ENCODE measurements at regions not wholly inside any gene's neighbourhood (a gene's known extent, or its start where the extent isn't known, plus 50 kb on each side); places are given as distances from the start of the nearest gene placed in this dataset.

GRCh38 chr5:2183154-2184025, 300.7 kb upstream of the IRX4 start:
- no peak for DNase-seq

DNA sequence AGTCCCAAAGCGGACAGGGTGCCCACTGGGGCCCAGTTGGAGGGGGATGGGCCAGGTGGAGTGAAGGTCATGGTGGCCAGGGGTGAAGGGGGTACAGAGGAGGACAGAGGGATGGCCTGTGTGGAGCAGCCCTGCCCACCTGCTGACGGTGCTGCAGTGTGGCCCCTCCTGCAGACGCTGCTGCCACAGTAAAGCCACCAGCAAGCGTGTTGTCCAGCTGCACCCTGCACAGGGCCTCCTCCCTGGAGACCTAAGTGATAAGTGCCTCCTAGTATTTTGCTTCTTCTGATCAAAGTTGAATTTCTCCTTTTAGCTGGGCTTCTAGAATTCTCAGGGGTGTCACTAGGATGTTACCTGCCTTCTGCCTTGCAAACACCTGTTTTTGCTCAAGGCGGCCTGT, 299.3 kb upstream of the IRX4 start:
- no peak for DNase-seq

GRCh38 chr5:2181557-2181956, 298.8 kb upstream of the IRX4 start:
- DNase-seq: no peak

DNA sequence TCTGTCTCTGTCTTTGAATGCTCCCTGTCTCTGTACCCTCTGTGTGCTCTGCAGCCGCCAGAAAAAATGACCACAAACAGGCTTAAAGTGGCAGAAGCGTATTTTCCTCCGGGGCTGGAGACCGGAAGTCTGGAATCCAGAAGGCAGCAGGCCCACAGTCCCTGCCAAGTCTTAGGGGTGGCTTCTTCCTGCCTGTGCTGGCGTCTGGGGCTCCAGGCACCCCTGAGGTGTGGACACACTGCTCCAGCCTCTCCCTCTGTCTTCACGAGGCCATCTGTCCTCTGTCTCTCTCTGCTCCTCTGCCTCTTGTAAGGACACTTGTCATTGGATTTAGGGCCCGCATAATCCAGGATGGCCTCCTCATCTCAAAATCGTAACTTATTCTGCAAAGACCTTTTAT, 298.4 kb upstream of the IRX4 start:
- DNase-seq: no peak

- no peak for DNase-seq
These were observed 297.7 kb upstream of the IRX4 start for GRCh38 chr5:2180456-2180855.

GRCh38 chr5:2179861-2180260, 297.1 kb upstream of the IRX4 start:
- no peak for DNase-seq

GRCh38 chr5:2178528-2178927, 295.8 kb upstream of the IRX4 start:
- no peak for DNase-seq

GRCh38 chr5:2178071-2178477, 295.3 kb upstream of the IRX4 start:
- no peak for DNase-seq

- DNase-seq: no peak
These were observed 294.5 kb upstream of the IRX4 start for GRCh38 chr5:2177244-2177643.

DNA sequence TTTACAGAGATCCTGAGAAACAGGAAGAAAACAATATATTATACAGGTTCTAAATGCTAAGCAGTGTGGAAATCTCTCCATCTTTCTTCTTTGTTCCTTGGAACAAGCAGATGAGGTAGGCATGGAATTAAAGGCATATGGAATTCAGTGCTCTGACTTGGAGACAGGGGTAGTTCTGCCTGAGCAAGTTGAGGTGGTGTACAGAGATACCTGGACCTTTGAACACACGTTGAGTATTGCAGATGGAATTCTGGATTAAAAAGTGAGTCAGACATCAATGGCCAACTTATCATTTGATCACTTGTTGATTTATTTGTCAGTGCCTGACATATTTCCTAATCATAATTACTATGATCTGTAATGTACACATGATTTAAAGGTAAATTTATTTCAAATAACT, 293.9 kb upstream of the IRX4 start:
- DNase-seq: no peak

GRCh38 chr5:2175842-2176404, 293.2 kb upstream of the IRX4 start:
- DNase-seq: no peak

GRCh38 chr5:2175041-2175440, 292.3 kb upstream of the IRX4 start:
- DNase-seq: no peak

DNA sequence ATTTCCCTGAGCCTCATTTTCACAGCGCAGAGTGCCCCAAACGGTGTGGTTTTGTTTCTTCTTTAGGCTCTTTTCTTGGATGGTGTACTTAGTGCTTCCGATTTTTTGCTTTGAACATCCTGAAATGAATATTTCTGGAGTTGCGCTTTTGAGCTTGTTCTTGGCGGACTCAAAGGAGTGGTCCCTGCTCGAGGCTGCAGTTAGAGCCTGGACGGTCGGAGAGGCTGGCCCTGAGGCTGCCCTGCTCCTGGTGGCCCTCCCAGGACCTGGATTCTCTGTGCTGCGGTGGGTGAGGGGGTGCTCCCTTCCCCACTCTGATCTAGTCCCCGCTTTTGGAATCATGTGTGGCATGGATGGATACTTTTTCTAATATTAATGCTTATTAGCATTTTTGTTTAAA, 291.8 kb upstream of the IRX4 start:
- no peak for DNase-seq

DNA sequence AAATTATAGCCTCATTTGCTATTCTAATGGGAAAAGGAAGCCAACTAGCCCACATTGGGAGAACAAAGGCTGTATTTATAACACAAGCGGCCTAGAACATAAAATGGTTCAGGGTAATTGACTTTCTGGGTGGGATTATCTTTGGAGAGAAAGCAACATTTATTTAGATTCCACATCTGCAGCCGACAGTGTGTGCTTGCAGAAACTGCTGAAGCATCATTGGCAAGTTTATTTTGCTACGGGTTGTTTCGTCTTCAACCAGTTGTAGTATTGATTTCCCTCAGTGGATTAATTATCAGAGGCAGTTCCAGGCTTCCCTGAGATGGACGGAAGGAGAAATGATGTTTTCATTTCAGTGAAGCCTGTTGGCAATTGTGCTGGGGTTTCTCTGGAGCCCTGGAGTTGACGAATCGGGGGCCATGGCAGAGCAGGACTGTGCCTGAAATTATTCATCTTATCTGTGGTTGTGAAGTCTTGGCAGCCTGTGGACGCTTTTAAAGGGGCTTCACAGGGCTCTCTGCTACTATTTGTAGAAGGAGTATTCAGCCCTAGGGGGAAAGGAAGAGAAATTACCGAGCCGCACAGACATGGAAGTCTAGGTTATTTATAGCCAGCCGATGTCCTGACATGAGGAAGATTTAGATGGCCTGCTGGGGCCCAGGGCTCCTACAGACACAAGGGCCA, 290.6 kb upstream of the IRX4 start:
- no peak for DNase-seq

DNA sequence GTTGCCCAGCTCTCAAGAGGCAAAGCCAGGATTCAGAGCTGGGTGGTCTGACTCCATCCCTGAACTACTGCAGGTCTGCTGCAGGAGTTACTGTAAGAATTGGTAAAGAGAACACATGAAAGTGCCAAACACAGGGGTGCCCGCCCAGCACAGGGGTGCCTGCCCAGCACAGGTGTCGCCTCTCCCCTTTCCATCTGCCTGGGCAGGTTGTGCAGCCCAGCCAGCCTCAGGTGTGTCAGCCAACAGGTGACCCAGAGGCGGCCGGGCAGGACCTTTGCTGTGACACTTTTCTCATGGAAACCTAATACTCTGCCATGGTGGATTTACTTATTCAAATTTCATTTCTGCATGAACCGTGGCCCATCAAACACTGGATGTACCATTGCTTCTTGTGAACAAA, 289.7 kb upstream of the IRX4 start:
- no peak for DNase-seq

DNA sequence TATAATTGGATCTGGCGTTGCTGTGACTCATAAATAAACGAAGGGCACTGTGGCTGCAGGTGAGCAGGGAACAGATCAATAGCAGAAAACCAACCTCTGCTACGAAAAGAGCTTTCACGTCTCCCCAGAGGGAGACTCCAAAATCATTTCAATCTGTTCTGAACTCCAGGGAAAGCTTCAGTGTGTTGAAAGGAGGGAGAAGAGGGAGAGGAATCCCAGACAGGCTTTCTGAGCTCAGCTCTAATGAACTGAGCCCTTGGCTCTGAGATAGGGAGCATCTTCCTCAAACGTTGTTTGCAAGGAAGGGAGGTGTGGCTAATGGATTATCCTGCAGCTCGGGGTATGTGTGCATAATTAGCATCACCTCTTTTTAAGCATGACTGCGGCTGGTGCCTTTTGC, 288.0 kb upstream of the IRX4 start:
- DNase-seq: no peak

GRCh38 chr5:2169850-2170760, 287.4 kb upstream of the IRX4 start:
- no peak for DNase-seq

GRCh38 chr5:2169430-2169808, 286.7 kb upstream of the IRX4 start:
- DNase-seq: no peak

GRCh38 chr5:2168601-2169429, 286.1 kb upstream of the IRX4 start:
- peak in 1 of 14 donors; percentile 60 for DNase-seq

- DNase-seq: peak in 1 of 14 donors; percentile 34
These were observed 284.9 kb upstream of the IRX4 start for GRCh38 chr5:2167671-2168070.

DNA sequence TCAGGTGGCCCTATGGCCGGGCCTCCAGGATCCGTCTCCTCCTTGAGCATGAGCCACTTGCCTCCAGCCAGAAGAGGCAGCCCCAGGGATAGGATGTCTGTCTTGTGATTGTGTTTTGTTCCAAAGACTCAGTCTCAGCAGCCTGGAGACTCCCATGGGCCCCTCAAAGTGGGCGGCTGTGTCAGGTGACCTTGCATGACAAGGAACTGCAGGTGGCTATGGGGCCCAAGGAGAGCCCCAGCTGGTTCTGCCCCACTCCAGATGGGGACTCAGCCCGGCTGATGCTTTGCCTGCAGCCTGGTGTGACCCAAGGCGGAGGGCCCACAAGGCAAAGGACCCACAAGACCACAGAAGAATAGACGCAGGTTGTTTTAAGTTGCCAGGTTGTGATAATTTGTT, 284.3 kb upstream of the IRX4 start:
- no peak for DNase-seq
